Suprapubic skin (tissue), 3 donors: ENCODE measurements at regions not wholly inside any gene's neighbourhood (a gene's known extent, or its start where the extent isn't known, plus 50 kb on each side); places are given as distances from the start of the nearest gene placed in this dataset.

Source experiments
- CTCF ChIP-seq, 2 donors: fragments of 200-600 bp in 1 of 2; fragments of 450-650 bp in 1 of 2; sonication (generic) in 1 of 2; IDR thresholded peaks; one replicate each; pipeline ENCODE4 v1.5.1; 2016 to 2019; ENCODE audit warnings: antibody characterized with exemption in 2 of 2, mild to moderate bottlenecking in 1 of 2, moderate library complexity in 1 of 2
- POLR2A ChIP-seq, 2 donors: fragments of 450-650 bp; IDR thresholded peaks; one replicate each; pipeline ENCODE4 v1.6.1; 2017; ENCODE audit warnings: antibody characterized with exemption in 2 of 2, mild to moderate bottlenecking in 2 of 2, moderate library complexity in 2 of 2

GRCh38 chr18:60556326-60556725 is 183.8 kb upstream of the MC4R start:
- TF ChIP-seq CTCF (IDR thresholded peaks at IDR 0.05) (no peak), POLR2A (IDR thresholded peaks at IDR 0.05) (no peak)
